ENCODE measurements at regions not wholly inside any gene's neighbourhood (a gene's known extent, or its start where the extent isn't known, plus 50 kb on each side); places are given as distances from the start of the nearest gene placed in this dataset.

DNA sequence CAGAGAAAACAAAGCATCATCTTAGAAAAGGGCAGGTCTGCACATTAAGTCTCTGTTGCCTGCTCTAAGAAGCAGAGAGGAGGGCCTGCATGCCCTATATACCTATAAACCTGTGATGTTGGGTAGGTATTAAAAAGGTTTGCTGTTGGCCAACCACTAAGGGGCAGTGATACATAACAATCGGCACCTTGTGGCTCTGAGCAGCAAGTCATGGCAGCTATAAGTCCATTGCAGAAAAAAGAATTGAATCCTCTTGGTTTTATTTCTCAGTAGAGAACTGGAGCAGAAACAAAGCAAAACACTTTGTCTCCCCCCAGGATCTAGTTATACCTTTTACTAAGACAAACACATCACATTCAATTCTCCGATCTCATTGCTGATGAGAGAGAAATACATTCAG, 1364.4 kb downstream of the STIM2 start:
- Histone ChIP-seq H3K79me2 (ENCODE audit: control insufficient read depth, low read length) (no peaks in the 10 kb centered on the region), H3F3A (ENCODE audit: control insufficient read depth, insufficient read depth) (no peaks in the 10 kb centered on the region), H3K4me1 (ENCODE audit: control insufficient read depth, low read length) (no peaks in the 10 kb centered on the region), H3K27ac (ENCODE audit: low read depth, low read length) (no peak overlapping the region), H3K4me2 (ENCODE audit: low read length) (no peak overlapping the region), H4K20me1 (ENCODE audit: control insufficient read depth, insufficient read depth, low read depth, low read length) (no peaks in the 10 kb centered on the region), H3K9me2 (replicated peaks; ENCODE audit: control insufficient read depth, low read length) (no peaks in the 10 kb centered on the region), H3K9me3 (ENCODE audit: control insufficient read depth, insufficient read depth, low read length) (no peaks in the 10 kb centered on the region), H3K27me3 (ENCODE audit: control insufficient read depth, low read length) (no peaks in the 10 kb centered on the region), H3K36me3 (ENCODE audit: control insufficient read depth, low read length) (no peaks in the 10 kb centered on the region), H3K4me3 (ENCODE audit: low read length) (no peak overlapping the region)
- TF ChIP-seq, protein P1, sequence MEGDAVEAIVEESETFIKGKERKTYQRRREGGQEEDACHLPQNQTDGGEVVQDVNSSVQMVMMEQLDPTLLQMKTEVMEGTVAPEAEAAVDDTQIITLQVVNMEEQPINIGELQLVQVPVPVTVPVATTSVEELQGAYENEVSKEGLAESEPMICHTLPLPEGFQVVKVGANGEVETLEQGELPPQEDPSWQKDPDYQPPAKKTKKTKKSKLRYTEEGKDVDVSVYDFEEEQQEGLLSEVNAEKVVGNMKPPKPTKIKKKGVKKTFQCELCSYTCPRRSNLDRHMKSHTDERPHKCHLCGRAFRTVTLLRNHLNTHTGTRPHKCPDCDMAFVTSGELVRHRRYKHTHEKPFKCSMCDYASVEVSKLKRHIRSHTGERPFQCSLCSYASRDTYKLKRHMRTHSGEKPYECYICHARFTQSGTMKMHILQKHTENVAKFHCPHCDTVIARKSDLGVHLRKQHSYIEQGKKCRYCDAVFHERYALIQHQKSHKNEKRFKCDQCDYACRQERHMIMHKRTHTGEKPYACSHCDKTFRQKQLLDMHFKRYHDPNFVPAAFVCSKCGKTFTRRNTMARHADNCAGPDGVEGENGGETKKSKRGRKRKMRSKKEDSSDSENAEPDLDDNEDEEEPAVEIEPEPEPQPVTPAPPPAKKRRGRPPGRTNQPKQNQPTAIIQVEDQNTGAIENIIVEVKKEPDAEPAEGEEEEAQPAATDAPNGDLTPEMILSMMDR (IDR thresholded peaks at IDR 0.05; ENCODE audit: low read depth, low read length, poor library complexity, severe bottlenecking) = no peak
- TF ChIP-seq EZH2phosphoT487 (IDR thresholded peaks at IDR 0.05; ENCODE audit: borderline replicate concordance, low read length) = no peak

GRCh38 chr4:28225689-28226353, 1365.2 kb downstream of the STIM2 start:
- Histone ChIP-seq H3K79me2 (ENCODE audit: control insufficient read depth, low read length) (no peaks in the 10 kb centered on the region), H4K20me1 (ENCODE audit: control insufficient read depth, insufficient read depth, low read depth, low read length) (no peaks in the 10 kb centered on the region), H3K4me1 (ENCODE audit: control insufficient read depth, low read length) (no peaks in the 10 kb centered on the region), H3K9me2 (replicated peaks; ENCODE audit: control insufficient read depth, low read length) (no peaks in the 10 kb centered on the region), H3K36me3 (ENCODE audit: control insufficient read depth, low read length) (no peaks in the 10 kb centered on the region), H3K4me3 (ENCODE audit: low read length) (no peak overlapping the region), H3K27ac (ENCODE audit: low read depth, low read length) (no peak overlapping the region), H3F3A (ENCODE audit: control insufficient read depth, insufficient read depth) (no peaks in the 10 kb centered on the region), H3K4me2 (ENCODE audit: low read length) (no peak overlapping the region), H3K9me3 (ENCODE audit: control insufficient read depth, insufficient read depth, low read length) (no peaks in the 10 kb centered on the region), H3K27me3 (ENCODE audit: control insufficient read depth, low read length) (no peaks in the 10 kb centered on the region)
- TF ChIP-seq EZH2phosphoT487 (IDR thresholded peaks at IDR 0.05; ENCODE audit: borderline replicate concordance, low read length) = no peak
- TF ChIP-seq, protein P1 (IDR thresholded peaks at IDR 0.05; ENCODE audit: low read depth, low read length, poor library complexity, severe bottlenecking) = no peak

GRCh38 chr4:28226962-28227361, 1366.3 kb downstream of the STIM2 start:
- no peak overlapping the region for H3K4me3 ChIP-seq (ENCODE audit: low read length)
- TF ChIP-seq, protein P1 (IDR thresholded peaks at IDR 0.05; ENCODE audit: low read depth, low read length, poor library complexity, severe bottlenecking) = no peak
- no peak for TF ChIP-seq EZH2phosphoT487 (IDR thresholded peaks at IDR 0.05; ENCODE audit: borderline replicate concordance, low read length)
- H3K27ac ChIP-seq (ENCODE audit: low read depth, low read length) = no peak overlapping the region
- H3K4me1 ChIP-seq (ENCODE audit: control insufficient read depth, low read length) = no peaks in the 10 kb centered on the region
- no peak overlapping the region for H3K4me2 ChIP-seq (ENCODE audit: low read length)
- no peaks in the 10 kb centered on the region for H3K9me3 ChIP-seq (ENCODE audit: control insufficient read depth, insufficient read depth, low read length)
- H4K20me1 ChIP-seq (ENCODE audit: control insufficient read depth, insufficient read depth, low read depth, low read length) = no peaks in the 10 kb centered on the region
- H3K27me3 ChIP-seq (ENCODE audit: control insufficient read depth, low read length) = no peaks in the 10 kb centered on the region
- H3K36me3 ChIP-seq (ENCODE audit: control insufficient read depth, low read length) = no peaks in the 10 kb centered on the region
- no peaks in the 10 kb centered on the region for H3K79me2 ChIP-seq (ENCODE audit: control insufficient read depth, low read length)
- H3K9me2 ChIP-seq (replicated peaks; ENCODE audit: control insufficient read depth, low read length) = no peaks in the 10 kb centered on the region
- H3F3A ChIP-seq (ENCODE audit: control insufficient read depth, insufficient read depth) = no peaks in the 10 kb centered on the region

Data from DOHH2 (cell line).